Rectal smooth muscle tissue (tissue), 1 donor: ENCODE measurements at regions not wholly inside any gene's neighbourhood (a gene's known extent, or its start where the extent isn't known, plus 50 kb on each side); places are given as distances from the start of the nearest gene placed in this dataset.

Experiments used
- H3K27ac ChIP-seq: one replicate; pipeline ENCODE4 v1.7.0; 2013; ENCODE audit warnings: low read depth, low read length, inconsistent platforms
- H3K27me3 ChIP-seq: one replicate; pipeline ENCODE4 v1.7.0; 2013; ENCODE audit warnings: low read length; ENCODE audit not compliant: control insufficient read depth, insufficient read depth
- H3K36me3 ChIP-seq: one replicate; pipeline ENCODE4 v1.7.0; 2013; ENCODE audit warnings: low read length; ENCODE audit not compliant: control insufficient read depth, insufficient read depth
- H3K4me1 ChIP-seq: one replicate; pipeline ENCODE4 v1.7.0; 2013; ENCODE audit warnings: low read length; ENCODE audit not compliant: control insufficient read depth, insufficient read depth
- H3K4me3 ChIP-seq: one replicate; pipeline ENCODE4 v1.7.0; 2013; ENCODE audit warnings: low read length
- H3K9ac ChIP-seq: one replicate; pipeline ENCODE4 v1.7.0; 2013; ENCODE audit warnings: low read length

DNA sequence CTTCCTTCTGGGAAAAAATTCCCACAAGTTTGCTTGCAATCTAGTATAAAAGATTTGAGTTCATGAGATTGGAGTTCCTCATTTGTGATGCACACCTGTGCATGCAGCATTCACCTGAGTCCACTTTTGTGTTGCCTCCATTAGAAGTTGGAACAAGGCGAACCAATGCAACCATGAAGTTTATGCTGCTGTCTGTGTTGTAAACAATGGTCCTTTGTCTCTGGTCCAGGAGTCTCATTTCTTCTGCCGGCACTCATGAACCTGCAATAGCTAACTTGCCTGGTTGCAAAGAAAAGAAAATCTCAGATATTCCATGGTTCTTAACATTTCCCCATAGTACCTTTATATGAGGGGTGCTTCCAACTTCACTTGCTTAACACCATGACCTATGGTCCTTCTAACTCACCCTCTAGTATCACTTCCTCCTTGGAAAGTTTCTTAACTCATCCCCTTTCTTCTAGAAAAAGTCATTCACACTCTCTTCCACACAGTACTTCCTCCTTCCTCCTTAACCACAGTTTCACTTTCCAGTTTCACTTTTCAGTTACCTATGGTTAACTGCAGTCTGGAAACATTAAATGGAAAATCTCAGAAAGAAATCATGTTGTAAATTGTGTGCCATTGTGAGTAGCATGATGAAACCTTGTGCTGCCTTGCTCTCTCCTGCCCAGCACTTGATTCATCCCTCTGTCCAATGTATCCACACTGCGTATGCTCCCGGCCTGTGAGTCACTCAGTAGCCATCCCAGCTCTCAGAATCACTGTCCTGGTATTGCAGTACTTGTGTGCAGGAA, 128.8 kb upstream of the TRIB2 start:
- Histone ChIP-seq H3K4me3 (no peak overlapping the region), H3K27me3 (no peaks in the 10 kb centered on the region), H3K4me1 (no peaks in the 10 kb centered on the region), H3K9ac (no peak overlapping the region), H3K27ac (peak overlapping the region; percentile 26), H3K36me3 (no peaks in the 10 kb centered on the region)

GRCh38 chr2:12588986-12589385, 127.8 kb upstream of the TRIB2 start:
- Histone ChIP-seq H3K27ac (no peak overlapping the region), H3K27me3 (no peaks in the 10 kb centered on the region), H3K36me3 (no peaks in the 10 kb centered on the region), H3K4me3 (no peak overlapping the region), H3K9ac (no peak overlapping the region), H3K4me1 (no peaks in the 10 kb centered on the region)

DNA sequence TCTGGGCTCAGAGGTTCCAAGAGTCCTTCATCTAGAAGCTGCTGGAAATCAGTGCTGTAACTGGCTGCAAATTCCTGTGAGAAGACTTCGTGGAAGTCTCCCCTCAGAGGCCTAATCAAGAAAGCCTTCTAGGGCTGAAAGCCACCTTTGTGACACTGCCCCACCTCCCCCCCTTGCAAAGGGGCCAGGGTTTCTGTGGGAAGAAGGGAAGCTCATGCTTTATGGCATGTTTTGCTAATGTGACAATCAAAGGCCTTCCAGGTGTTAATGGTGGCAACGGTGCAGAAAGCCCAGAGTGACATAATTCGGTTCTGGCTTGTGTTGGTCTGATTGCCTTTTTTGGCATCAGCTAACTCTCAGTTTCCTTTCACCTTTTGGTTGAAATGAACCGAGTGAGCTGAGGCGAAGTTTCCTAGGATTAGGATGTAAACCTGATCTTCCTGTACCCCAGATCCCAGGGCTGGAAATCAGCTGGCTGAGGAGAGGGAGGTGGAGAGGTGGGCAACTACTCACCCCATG, 126.9 kb upstream of the TRIB2 start:
- no peaks in the 10 kb centered on the region for H3K36me3 ChIP-seq
- H3K4me3 ChIP-seq = no peak overlapping the region
- H3K4me1 ChIP-seq = no peaks in the 10 kb centered on the region
- H3K27ac ChIP-seq = no peak overlapping the region
- H3K9ac ChIP-seq = no peak overlapping the region
- no peaks in the 10 kb centered on the region for H3K27me3 ChIP-seq

DNA sequence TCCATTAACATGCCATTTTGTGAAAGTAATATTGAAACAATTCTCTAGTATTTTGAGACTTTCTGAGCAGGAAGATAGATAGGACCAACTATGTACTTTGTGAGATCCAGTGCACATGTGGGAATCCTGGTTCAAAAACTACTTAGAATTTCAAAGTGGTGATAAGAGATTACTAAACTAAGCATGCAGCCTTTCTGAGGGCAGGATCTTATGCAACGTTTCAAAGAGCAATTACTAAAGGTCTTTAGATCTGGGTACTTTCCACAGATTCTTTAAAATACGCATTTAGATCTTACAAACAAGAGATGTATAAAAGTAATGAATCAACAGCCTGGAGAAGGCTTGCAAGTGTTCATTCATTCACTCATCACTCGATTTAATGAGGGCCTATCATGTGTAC, 124.4 kb upstream of the TRIB2 start:
- Histone ChIP-seq H3K9ac (no peak overlapping the region), H3K36me3 (no peaks in the 10 kb centered on the region), H3K27ac (no peak overlapping the region), H3K4me1 (no peaks in the 10 kb centered on the region), H3K4me3 (no peak overlapping the region), H3K27me3 (no peaks in the 10 kb centered on the region)

GRCh38 chr2:12594590-12594989, 122.1 kb upstream of the TRIB2 start:
- no peaks in the 10 kb centered on the region for H3K27me3 ChIP-seq
- no peak overlapping the region for H3K4me3 ChIP-seq

GRCh38 chr2:12596771-12597170, 120.0 kb upstream of the TRIB2 start:
- no peaks in the 10 kb centered on the region for H3K4me1 ChIP-seq
- H3K36me3 ChIP-seq = no peaks in the 10 kb centered on the region
- no peaks in the 10 kb centered on the region for H3K27me3 ChIP-seq
- H3K9ac ChIP-seq = no peak overlapping the region
- no peak overlapping the region for H3K27ac ChIP-seq
- H3K4me3 ChIP-seq = no peak overlapping the region

More at GRCh38 chr2:12594590-12594989, 122.1 kb upstream of the TRIB2 start:
- Histone ChIP-seq H3K4me1 (no peaks in the 10 kb centered on the region), H3K27ac (no peak overlapping the region), H3K36me3 (no peaks in the 10 kb centered on the region), H3K9ac (no peak overlapping the region)

GRCh38 chr2:12597610-12598009, 119.1 kb upstream of the TRIB2 start:
- Histone ChIP-seq H3K27ac (no peak overlapping the region), H3K4me3 (no peak overlapping the region), H3K4me1 (no peaks in the 10 kb centered on the region), H3K36me3 (no peaks in the 10 kb centered on the region), H3K9ac (no peak overlapping the region), H3K27me3 (no peaks in the 10 kb centered on the region)

DNA sequence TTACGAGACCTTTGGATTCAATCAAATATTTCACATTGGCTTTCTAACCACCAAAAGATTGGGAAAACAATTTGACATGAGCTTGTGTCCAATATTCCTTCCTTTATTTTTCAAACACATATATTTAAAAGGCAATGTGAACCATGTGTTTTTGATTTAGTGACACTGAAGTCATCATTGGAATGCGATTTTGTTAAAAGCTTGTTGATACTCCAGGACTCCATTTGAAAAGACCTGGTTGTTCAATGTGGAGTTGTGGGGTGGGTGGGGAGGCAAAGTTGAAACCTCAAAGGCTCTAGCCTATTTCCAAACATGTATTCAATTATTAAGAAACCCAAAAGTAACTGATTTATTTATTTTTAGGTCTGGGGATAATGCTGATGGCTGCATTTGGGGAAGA, 114.1 kb upstream of the TRIB2 start:
- no peaks in the 10 kb centered on the region for H3K27me3 ChIP-seq
- no peak overlapping the region for H3K27ac ChIP-seq
- H3K4me1 ChIP-seq = peaks cover 6% of the 10 kb centered on the region
- no peak overlapping the region for H3K4me3 ChIP-seq
- no peak overlapping the region for H3K9ac ChIP-seq
- no peaks in the 10 kb centered on the region for H3K36me3 ChIP-seq

DNA sequence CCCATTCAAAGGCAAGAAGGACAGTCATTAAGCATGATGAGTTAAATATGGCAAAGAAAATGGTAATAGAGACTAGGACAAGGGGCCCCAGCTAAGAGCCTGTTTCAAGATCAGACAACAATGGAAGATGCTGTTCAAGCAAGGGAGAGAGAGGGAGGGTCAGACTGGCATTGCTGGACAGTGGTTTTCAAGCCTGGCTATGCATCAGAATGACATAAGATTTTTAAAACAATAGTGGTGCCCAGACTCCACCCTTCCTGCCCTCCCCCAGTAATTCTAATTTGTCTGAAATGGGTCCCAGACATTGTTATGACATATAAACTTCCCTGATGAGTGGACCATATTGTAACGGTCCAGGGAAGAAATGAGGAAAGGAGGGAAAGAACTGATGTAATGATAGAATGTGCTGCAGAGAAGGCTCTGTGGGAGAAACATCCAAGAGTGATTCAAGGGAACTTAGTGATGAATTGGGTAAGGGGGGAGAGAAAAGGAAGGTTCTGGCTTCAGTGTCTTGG, 112.9 kb upstream of the TRIB2 start:
- peaks cover 6% of the 10 kb centered on the region for H3K4me1 ChIP-seq
- H3K9ac ChIP-seq = no peak overlapping the region
- H3K36me3 ChIP-seq = no peaks in the 10 kb centered on the region
- H3K4me3 ChIP-seq = no peak overlapping the region
- no peaks in the 10 kb centered on the region for H3K27me3 ChIP-seq
- no peak overlapping the region for H3K27ac ChIP-seq

GRCh38 chr2:12604341-12604740, 112.4 kb upstream of the TRIB2 start:
- Histone ChIP-seq H3K27ac (no peak overlapping the region), H3K4me1 (peaks cover 6% of the 10 kb centered on the region), H3K27me3 (no peaks in the 10 kb centered on the region), H3K9ac (no peak overlapping the region), H3K4me3 (no peak overlapping the region), H3K36me3 (no peaks in the 10 kb centered on the region)

DNA sequence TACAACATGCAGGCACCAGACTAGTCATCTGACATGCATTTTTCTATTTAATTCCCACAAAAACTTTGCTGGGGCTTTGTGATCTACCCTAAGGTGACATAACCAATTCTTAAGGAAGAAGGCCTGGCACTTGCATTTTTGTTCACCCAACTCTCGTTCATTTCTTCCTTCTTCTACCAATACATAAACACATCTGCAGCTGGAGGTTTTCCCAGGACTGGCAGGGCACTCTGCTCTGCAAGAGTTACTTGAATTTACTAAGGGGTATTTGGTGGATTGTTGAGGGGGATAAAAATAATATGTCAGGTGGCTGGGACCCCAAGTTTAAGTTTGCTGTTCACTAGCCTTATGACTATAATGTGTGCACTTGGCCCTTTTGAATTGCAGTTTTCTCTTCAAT, 111.4 kb upstream of the TRIB2 start:
- Histone ChIP-seq H3K27me3 (no peaks in the 10 kb centered on the region), H3K36me3 (no peaks in the 10 kb centered on the region), H3K4me1 (peaks cover 6% of the 10 kb centered on the region), H3K27ac (no peak overlapping the region), H3K4me3 (no peak overlapping the region), H3K9ac (no peak overlapping the region)

DNA sequence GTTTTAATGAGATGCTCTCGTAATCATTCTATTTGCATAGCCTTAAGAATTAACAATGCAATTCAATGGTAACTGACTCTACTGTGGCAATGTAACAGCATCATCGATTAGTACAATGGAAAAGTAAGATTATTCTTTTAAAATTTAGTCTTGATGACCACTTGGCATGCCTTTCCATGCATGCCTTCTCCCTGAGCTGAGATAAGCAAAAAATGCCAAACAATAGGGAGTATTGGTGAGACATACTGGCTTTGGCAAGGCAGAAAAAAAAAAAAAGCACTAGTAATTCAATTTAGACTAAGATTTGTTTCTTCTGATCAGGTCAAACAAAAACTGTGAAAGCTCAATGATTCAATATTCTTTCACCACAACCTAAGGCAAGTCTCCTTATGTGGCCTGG, 110.8 kb upstream of the TRIB2 start:
- H3K27ac ChIP-seq = no peak overlapping the region

DNA sequence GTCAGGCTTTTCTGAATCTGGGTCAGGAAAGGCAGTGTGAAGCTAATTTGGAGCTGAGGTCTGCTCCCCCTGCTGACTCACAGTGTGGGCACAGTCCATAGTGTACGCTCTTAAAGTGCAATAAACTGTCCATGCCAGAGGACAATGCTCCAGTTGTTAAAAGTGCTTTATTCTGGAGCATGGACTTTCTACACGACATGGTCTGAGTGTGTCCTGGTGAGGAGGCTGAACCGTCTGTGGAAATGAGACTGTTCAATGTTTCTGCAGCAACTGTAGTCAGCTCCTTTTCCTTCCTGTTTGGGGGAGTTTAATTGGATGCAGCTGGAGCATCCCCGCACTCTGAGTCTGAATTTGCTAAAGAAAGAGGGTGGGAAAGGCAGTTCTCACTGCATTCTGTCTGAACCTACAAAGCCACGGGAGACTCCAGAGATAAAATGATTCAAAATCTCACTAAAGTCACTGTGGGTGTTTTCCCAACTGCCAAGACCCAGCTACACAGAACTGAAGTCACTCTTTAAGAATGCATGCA, 110.2 kb upstream of the TRIB2 start:
- no peaks in the 10 kb centered on the region for H3K36me3 ChIP-seq
- peaks cover 6% of the 10 kb centered on the region for H3K4me1 ChIP-seq
- no peak overlapping the region for H3K27ac ChIP-seq
- H3K27me3 ChIP-seq = no peaks in the 10 kb centered on the region
- no peak overlapping the region for H3K9ac ChIP-seq
- H3K4me3 ChIP-seq = no peak overlapping the region

More for the DNA sequence above, 110.8 kb upstream of the TRIB2 start:
- Histone ChIP-seq H3K27me3 (no peaks in the 10 kb centered on the region), H3K4me1 (peaks cover 6% of the 10 kb centered on the region), H3K9ac (no peak overlapping the region), H3K36me3 (no peaks in the 10 kb centered on the region), H3K4me3 (no peak overlapping the region)
